ENCODE measurements at regions not wholly inside any gene's neighbourhood (a gene's known extent, or its start where the extent isn't known, plus 50 kb on each side); places are given as distances from the start of the nearest gene placed in this dataset.

GRCh38 chr1:14253676-14254075, 344.8 kb upstream of the KAZN start:
- TF ChIP-seq, protein P1, sequence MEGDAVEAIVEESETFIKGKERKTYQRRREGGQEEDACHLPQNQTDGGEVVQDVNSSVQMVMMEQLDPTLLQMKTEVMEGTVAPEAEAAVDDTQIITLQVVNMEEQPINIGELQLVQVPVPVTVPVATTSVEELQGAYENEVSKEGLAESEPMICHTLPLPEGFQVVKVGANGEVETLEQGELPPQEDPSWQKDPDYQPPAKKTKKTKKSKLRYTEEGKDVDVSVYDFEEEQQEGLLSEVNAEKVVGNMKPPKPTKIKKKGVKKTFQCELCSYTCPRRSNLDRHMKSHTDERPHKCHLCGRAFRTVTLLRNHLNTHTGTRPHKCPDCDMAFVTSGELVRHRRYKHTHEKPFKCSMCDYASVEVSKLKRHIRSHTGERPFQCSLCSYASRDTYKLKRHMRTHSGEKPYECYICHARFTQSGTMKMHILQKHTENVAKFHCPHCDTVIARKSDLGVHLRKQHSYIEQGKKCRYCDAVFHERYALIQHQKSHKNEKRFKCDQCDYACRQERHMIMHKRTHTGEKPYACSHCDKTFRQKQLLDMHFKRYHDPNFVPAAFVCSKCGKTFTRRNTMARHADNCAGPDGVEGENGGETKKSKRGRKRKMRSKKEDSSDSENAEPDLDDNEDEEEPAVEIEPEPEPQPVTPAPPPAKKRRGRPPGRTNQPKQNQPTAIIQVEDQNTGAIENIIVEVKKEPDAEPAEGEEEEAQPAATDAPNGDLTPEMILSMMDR (conservative IDR thresholded peaks at IDR 0.05 in 1 of 2, IDR thresholded peaks at IDR 0.05 in 1 of 2; ENCODE audit: extremely low read depth in 1 of 2, insufficient read depth in 1 of 2, low read depth in 1 of 2, low read length in 2 of 2) = no peak
- no peak for TF ChIP-seq EZH2 (IDR thresholded peaks at IDR 0.05; ENCODE audit: borderline replicate concordance, low read length)

Measured in mammary epithelial cell (primary cell).